Right ventricle myocardium superior (tissue), 1 donor: ENCODE measurements at regions not wholly inside any gene's neighbourhood (a gene's known extent, or its start where the extent isn't known, plus 50 kb on each side); places are given as distances from the start of the nearest gene placed in this dataset.

Experiments used
- ATAC-seq: fragments of 200-7000 bp; cut with Tn5 transposase; one replicate; pipeline ENCODE4 v1.9.1; 2020; ENCODE audit warnings: mild to moderate bottlenecking; ENCODE audit not compliant: poor library complexity
- DNase-seq: peaks from one replicate; pipeline ENCODE4 v3.0.0-alpha.2; 2020
- intact Hi-C: fragments of 100-400 bp; cut with DNase I; formaldehyde crosslinking; loops from one replicate; pipeline ENCODE4 v1.11.2; 2022
- donor health status: DM: no; HTN: yes; CAD: no; lungs with severe emphysema.

DNA sequence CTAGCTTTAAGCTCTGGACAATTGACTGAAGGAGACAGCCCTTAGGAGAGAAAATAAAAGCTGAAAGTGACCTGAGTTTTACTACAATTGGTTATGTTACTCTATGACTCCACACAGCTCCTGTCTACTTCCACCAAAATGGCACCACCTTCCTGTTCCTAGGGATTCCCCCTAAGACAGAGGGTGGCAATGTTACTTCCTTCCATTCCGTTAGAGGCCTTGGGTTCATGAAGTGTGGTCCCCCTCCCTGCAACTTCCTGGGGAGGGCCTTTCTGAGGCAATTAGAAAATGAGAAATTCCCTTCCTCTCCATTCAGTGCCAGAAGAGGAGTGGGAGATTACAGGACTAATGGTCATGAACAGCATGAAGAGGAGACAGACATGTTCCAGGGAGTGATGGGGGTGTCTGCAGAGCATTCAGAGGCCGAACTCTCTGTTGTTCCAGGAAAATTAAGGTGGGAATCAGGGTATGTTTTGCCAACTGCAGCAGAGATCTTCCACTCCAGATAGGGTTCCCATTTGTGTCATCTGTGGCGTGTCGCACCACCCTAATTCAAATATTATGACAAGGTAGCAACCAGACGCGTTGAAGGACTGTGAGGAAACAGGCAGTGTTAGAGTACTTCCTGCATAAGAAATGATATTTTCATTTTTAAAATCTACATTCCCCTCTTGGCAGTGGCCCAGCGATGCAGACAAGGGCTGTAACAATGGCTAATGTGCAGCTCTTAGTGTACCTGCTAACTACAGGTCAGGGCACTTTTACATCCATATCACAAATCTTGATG lies 53.1 kb upstream of the TRIM67 start:
- DNase-seq (no peak), ATAC-seq (no peak)
- intact Hi-C loops, result no loop called here

DNA sequence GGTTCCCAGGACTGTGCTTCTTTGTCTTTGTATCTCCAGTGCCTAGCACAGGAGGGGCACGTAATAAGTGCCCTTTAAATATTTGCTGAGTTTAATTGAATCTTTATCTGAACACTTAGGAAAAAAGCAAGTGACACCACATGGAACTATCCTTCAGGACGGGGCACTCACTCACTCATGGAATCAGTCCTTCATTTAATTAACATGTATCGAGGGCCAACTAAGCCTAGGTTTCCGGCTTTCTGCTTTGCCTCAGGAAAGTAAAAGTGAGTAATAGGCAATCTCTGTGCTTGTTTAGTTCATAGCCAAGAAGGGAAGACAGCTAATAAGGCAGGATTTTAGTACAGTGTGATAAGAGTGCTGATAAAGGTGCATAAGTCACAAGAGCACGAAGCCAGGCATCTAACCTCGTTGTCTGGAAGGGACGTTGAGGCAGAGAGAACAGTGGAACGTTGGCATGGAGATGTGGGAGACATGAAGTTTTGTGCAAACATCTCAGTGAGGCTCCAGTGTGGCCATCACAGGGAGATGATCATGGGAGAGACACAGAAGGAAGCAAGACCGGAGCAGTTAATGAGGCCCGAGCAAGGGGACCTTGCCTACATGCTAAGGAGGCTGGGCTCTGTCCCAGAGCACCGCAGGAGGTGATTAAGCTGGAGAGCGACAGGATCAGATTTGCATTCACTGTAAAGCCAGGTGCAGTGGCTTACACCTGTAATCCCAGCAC lies 54.1 kb upstream of the TRIM67 start:
- no peak for ATAC-seq
- intact Hi-C loops, result no loop called here
- no peak for DNase-seq

DNA sequence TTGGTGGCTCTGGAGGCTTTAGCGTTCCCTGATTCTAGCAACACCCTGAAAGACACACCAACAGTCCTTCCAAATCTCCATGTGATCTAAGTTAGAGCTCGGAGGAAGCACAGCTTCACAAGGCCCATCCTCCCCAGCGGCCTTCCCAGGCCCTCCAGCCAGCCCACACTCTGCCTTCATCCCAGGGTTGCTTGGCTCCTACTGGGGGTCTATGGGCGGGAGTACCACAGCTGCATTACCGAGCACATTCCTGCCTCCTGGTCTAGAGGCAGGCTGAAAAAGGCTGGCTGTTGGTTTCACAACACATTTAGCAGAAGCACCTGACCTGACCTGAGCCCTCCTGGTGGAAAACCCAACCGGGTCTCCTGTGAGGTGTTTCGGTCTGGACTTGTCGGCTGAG lies 54.7 kb upstream of the TRIM67 start:
- DNase-seq (no peak), ATAC-seq (no peak)
- intact Hi-C loops, result no loop called here

DNA sequence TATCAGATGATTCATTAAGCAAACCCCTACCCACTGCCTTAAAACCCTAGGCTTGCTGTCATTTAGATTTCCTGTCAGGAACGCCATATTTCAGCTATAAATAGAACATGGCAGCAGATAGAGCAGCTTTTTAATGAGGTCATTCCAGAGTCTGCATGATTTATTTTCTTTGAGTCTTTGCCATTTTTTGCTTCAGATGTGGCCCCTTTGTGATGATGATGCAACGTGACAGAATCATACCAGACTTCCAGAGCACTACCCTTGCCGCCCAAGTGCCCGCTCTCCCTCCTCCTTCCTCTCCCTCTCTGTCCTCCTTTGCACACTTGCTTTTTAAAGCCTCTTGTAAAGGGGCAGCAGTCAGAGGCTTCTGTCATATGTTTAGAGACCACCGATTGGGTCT lies 55.5 kb upstream of the TRIM67 start:
- intact Hi-C loops, result no loop called here
- ATAC-seq (peak; percentile 46), DNase-seq (no peak)

DNA sequence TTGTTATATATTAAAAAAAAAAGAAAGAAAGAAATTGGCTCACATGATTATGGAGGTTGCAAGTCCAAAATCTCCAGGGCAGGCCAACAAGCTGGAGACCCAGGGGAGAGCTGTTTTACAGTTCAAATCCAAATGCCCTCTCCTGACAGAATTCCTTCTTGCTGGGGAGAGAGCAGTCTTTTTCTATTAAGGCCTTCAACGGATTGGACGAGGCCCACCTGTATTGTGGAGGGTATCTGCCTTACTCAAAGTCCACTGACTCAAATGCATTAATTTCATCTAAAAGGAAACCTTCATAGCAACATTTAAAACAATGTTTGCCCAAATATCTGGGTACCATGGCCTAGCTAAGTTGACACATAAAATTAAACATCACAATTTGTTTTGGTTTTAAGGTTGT lies 56.9 kb upstream of the TRIM67 start:
- ATAC-seq (no peak), DNase-seq (no peak)
- intact Hi-C loops, result no loop called here

DNA sequence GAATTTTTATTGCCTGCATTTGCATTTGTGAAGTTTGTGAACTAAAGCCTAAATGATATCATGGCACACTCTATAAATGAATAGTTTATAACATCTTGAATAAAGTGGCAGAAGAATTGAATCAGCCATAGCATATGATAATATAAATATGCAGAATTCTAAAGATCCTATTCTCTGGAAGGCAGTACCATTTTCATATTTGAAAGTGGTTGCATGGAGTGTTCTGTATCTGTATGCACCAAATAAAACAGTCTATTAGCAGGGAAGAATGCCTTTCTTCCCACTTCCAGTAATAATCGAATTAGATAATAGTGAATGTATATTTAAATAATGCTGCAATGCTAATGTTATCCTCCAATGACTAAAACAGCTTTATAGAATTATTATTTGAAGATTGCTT lies 57.9 kb upstream of the TRIM67 start:
- no peak for DNase-seq
- no peak for ATAC-seq
- intact Hi-C loops, result no loop called here

DNA sequence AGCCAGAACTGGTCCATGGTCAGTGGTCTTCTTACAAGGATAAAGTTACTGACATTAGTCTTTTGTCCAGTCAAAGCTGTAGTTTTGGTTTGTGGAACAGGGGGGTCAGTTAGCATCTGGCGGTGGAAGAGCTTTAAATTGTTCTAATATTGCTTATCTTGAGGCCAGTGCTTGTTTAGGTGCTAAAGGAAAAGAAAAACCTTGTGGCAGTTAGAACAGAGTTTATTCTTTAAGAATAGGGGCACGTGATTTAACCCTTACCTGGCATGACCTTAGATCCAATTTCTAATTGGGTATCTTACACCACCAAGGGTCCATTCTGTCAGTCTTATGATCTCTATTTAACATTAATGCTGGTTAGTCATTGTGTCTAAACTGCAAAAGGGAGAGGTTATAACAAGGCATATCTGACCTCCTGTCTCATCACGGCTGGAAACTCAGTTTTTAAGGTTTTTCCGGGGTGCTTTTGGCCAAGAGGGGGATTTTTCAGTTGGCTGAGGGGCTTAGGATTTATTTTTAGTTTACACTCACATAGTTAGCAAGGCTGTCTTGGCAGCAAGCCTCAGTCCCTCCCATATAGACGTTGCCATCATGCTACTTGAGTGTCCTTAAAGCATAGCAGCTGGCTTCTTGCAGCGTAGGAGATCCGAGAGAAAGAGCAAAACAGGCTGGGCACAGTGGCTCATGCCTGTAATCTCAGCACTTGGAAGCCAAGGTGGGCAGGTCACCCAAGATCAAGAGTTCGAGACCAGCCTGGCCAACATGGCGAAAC lies 60.1 kb upstream of the FAM89A start:
- no peak for DNase-seq
- intact Hi-C loops, result no loop called here
- ATAC-seq, result no peak

DNA sequence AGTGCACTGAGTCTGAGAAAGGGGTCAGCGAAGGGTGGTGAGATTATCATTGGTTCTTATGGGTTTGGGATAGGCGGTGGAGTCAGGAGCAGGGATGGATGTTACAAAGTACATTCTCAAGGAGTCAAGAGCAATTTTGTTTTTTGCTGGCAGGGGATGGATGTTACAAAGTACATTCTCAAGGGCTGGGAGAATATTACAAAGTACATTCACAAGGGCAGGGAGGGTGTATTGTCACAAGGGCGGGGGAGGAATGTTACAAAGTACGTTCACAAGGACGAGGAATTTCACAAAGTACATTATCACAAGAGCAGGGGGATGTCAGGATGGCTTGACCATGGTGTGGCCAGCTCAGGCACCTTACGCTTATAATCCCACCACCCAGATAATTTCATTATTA lies 59.3 kb upstream of the FAM89A start:
- intact Hi-C loops, result no loop called here

DNA sequence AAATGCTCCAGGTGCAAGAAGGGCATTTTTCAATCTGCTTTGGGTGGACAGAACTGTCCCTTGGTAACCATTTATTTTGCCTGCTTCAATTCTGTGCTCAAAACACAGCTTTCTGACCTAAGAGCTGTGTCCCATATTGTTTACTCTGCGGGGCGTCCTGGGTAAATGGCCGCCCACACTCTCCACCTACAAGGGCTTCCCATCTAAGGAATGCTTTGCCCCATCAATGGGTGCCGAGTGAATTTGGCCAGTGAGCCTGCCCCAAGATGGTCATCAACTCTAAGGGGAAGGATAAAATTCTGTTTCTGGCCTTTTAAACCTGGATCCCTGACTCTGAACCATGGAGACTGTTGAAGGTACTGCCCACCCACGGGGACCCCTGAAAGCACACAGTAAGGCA lies 55.5 kb upstream of the FAM89A start:
- intact Hi-C loops, result no loop called here
- no peak for DNase-seq

More for the DNA sequence above, 59.3 kb upstream of the FAM89A start:
- ATAC-seq, result no peak
- DNase-seq, result no peak

DNA sequence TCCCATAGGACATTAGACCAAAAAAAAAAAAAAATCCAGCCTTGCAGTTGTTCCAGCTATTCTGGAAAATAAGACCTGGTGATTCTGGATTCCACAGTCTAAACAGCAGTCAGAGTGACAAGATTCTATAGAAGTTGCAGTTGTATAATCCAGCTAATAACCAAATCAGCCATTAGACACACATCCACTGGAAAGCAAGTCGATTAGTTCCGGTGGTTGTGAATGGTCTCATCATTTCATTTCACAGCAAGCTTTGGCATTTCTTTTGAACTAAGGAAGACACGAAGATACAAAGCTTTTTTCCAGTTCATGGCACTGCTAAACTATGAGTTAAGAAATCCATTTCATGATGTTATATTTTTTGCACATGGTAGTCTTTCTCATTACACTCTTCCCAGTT lies 54.4 kb upstream of the FAM89A start:
- intact Hi-C loops, result no loop called here
- ATAC-seq, result no peak
- DNase-seq, result no peak

More for the DNA sequence above, 55.5 kb upstream of the FAM89A start:
- ATAC-seq, result no peak

DNA sequence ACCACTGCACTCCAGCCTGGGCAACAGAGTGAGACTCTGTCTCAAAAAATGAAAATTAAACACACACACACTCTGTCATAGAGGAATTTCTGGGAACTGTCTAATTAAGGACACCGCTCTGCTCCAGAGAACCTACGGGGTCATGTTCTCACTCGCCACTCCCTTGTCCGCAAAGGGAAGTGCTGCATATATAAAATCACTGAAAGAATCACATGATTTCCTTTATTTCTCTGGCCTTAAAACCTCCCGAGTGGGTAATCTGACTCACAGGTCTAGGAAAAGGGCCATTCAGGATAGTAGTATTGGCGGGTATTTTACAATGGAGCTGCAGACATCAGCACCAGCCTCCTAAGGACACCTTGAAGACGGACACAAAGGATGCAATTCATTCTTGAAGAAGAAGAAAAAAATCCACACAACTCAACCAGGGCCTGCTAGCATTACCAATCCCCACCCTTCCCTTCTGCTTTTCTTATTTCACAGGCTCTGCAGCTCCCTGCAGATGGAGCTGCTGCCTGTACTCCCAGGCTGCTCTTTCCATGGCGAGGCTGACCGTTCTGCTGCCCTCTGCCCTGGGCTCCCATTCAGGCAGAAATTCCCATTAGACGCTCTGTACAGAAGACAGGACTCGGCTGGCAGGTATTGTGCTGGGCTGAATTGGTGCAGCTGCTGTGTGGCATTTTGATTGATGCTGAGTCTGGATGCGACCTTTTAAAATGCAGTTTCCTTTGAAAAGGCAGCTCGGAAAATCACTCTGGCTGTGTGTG lies 53.3 kb upstream of the FAM89A start:
- ATAC-seq (no peak), DNase-seq (no peak)
- intact Hi-C loops, result no loop called here

DNA sequence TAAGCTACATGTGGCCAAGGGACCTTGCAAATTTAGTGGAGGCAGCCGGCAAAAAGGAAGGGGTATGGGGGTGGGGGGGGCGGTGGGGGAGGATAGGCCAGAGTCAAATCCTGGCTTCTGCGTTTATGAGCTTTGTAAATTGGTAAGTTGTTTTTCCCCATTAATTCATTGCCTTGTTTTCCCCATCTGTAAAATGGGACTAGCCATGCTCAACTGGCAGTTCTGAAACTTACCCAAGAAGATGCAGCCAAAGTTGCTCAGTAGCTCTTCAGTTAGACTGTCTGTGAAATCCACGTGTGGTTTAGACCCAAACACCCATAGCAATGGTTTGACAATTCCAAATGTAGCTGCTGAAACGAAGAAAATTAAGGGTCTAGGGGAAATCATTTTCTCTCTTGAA lies 52.3 kb upstream of the FAM89A start:
- ATAC-seq, result no peak
- no peak for DNase-seq
- intact Hi-C loops, result no loop called here

DNA sequence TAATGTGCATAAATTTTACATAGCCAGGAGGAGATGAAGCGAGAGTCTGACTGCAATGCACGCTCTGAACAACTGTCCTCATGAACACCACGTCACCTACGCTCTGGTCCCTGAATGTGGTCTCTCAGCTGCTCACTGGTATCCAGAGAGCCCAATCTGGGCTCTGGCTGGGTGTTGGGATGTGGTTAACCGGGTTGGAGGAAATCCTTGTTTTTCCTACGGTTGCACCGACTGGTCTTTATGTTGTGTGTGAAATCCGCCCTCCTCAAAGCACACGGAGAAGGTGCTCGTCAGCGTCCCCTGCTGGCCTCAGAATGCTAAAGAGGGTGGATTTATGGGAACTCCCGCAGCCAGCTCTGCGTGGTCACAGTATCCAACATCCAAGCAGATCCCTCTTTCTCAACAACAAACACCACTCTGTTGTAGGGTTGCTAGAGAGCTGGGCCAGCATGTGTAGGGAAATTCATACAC lies 51.8 kb upstream of the FAM89A start:
- intact Hi-C loops, result no loop called here
- ATAC-seq (no peak), DNase-seq (no peak)

DNA sequence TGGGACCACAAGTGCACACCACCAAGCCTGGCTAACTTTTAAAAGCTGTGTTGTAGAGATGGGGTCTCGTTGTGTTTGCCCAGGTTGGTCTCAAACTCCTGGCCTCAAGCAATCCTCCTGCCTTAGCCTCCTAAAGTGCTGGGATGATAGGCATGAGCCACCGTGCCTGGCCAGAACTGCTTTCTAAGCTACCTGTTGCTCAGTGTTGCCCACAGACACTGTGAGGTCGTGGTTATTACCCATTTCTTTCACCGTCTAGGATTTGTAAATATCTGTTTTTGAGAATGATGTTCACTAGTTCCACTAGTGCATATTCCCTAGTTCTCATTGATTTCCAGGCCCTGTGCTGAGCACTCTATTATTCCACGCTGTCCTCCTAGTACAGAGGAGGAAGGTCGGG lies 51.4 kb upstream of the FAM89A start:
- ATAC-seq (no peak), DNase-seq (no peak)
- intact Hi-C loops, result no loop called here
